Keratinocyte (primary cell): ENCODE measurements at regions not wholly inside any gene's neighbourhood (a gene's known extent, or its start where the extent isn't known, plus 50 kb on each side); places are given as distances from the start of the nearest gene placed in this dataset.

Experiments used
- CTCF ChIP-seq, 3 experiments: IDR thresholded peaks in 1 of 3; conservative IDR thresholded peaks in 1 of 3; optimal IDR thresholded peaks in 1 of 3; 2 replicates in 2 of 3; 3 replicates in 1 of 3; pipeline versions ENCODE3 to v1.5.1; 2011; ENCODE audit warnings: low read length in 3 of 3, mild to moderate bottlenecking in 3 of 3, moderate library complexity in 2 of 3, control low read depth in 1 of 3, inconsistent platforms in 1 of 3; ENCODE audit not compliant: insufficient read depth in 2 of 3; ENCODE audit errors: extremely low read depth in 1 of 3
- EZH2 ChIP-seq: IDR thresholded peaks from one replicate; pipeline ENCODE4 v1.6.1; 2012; ENCODE audit warnings: inconsistent platforms, mild to moderate bottlenecking, low read length, moderate library complexity

- TF ChIP-seq CTCF (optimal IDR thresholded peaks at IDR 0.05 in 1 of 3, IDR thresholded peaks at IDR 0.05 in 1 of 3, conservative IDR thresholded peaks at IDR 0.05 in 1 of 3; ENCODE audit: extremely low read depth in 1 of 3, insufficient read depth in 2 of 3, low read length in 3 of 3) (no peak), EZH2 (no peak)
Observed at GRCh38 chr20:24095756-24096155, 107.2 kb upstream of the GGTLC1 start.
